ENCODE measurements at regions not wholly inside any gene's neighbourhood (a gene's known extent, or its start where the extent isn't known, plus 50 kb on each side); places are given as distances from the start of the nearest gene placed in this dataset.

DNA sequence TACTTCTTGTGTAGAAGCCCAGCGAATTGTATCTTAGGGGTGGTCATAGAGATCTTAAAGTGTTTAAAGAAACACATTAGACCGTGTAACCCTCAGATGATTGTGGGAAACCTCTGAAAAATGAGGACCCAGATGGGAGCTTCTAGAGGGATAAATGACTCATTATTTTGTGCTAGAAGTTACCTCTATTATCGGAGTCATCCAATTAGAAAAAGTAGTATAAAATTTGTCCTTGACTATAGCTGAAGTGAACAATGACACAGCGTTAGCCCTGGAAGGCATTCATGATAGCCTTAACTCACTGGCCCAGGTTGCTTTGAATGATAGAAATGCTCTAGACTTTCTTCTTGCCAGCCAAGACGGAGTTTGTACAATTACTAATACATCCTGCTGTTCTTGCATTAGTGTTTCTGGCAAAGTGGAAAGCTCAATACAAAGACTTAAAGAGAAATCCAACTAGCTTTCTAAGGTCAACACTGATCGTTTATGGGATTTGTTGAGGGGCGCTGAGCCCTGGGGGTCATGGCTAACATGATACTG, 178.9 kb upstream of the VEGFC start:
- TF ChIP-seq TAF1 (IDR thresholded peaks at IDR 0.05; ENCODE audit: borderline replicate concordance, insufficient read depth, low read length), result no peak
- TF ChIP-seq POLR2AphosphoS5 (IDR thresholded peaks at IDR 0.05; ENCODE audit: low read depth, low read length), result no peak
- no peak for TF ChIP-seq SIN3A (IDR thresholded peaks at IDR 0.05; ENCODE audit: borderline replicate concordance, insufficient read depth, low read length)

Data from PFSK-1 (cell line).